ENCODE measurements at regions not wholly inside any gene's neighbourhood (a gene's known extent, or its start where the extent isn't known, plus 50 kb on each side); places are given as distances from the start of the nearest gene placed in this dataset.

DNA sequence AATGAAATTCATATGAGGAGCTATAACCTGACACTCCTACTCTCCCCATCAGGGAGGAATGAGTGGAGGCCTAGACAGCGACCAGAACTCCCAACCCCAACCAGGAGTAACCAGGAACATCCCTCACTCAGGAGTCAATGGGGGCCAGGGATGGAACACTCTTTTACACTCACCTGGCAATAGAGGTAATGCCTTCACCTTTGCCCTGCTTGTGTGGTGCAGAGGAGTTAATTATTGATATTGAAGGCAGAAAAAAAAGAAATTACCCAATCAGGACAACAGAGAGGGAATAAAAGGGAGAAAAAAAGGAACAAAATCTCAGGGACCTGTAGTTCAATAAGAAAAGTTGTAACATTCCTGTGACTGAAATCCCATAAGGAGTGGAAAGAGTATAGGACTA is 141.5 kb downstream of the PPP4R3C start:
- TF ChIP-seq, protein P1, sequence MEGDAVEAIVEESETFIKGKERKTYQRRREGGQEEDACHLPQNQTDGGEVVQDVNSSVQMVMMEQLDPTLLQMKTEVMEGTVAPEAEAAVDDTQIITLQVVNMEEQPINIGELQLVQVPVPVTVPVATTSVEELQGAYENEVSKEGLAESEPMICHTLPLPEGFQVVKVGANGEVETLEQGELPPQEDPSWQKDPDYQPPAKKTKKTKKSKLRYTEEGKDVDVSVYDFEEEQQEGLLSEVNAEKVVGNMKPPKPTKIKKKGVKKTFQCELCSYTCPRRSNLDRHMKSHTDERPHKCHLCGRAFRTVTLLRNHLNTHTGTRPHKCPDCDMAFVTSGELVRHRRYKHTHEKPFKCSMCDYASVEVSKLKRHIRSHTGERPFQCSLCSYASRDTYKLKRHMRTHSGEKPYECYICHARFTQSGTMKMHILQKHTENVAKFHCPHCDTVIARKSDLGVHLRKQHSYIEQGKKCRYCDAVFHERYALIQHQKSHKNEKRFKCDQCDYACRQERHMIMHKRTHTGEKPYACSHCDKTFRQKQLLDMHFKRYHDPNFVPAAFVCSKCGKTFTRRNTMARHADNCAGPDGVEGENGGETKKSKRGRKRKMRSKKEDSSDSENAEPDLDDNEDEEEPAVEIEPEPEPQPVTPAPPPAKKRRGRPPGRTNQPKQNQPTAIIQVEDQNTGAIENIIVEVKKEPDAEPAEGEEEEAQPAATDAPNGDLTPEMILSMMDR (IDR thresholded peaks at IDR 0.05): no peak
- TF ChIP-seq ZFX (IDR thresholded peaks at IDR 0.05; ENCODE audit: borderline replicate concordance): no peak
